HG03139 (cell line): ENCODE measurements at regions not wholly inside any gene's neighbourhood (a gene's known extent, or its start where the extent isn't known, plus 50 kb on each side); places are given as distances from the start of the nearest gene placed in this dataset.
"Not testable (repeated sequence)": the region's sequence is repeated elsewhere in the genome, so short reads cannot be mapped to it uniquely, and the experiment has no call there.

Source experiments
- ATAC-seq: cut with Tn5 transposase; IDR thresholded peaks from one replicate; pipeline ENCODE4 v1.9.1; 2021; ENCODE audit not compliant: unreplicated experiment

GRCh38 chr13:82118589-82118988 lies 1763.7 kb downstream of the SLITRK1 start:
- no peak for ATAC-seq

DNA sequence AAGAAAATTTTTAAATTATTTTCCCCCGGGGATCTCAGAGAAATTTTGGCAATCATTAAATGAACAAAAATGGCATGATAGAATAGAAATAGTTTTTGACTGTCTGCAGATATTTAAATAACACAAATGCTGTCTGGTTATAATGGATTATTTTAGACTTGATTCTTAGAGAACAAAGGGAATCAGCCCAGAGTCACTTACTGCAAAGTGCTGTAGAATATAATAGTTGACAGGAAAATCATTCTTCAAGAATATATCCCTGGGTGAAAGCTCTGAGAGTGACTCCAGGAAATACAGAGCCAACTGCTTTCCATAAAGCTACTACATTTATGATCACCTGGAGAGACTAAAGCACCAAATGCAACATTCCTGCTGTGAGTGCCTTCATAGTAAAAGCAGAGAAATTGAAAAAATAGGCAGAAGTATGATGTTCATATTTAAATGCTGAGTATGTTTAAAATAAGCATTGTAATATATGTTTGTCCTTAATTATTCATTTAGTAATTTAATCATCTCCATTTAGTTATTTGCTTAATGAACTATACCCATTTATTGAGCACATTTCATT lies 1765.8 kb downstream of the SLITRK1 start:
- no peak for ATAC-seq

- no peak for ATAC-seq
Observed at GRCh38 chr13:82115391-82115790, 1766.9 kb downstream of the SLITRK1 start.

GRCh38 chr13:82096256-82096655 lies 1755.3 kb upstream of the SPRY2 start:
- no peak for ATAC-seq

DNA sequence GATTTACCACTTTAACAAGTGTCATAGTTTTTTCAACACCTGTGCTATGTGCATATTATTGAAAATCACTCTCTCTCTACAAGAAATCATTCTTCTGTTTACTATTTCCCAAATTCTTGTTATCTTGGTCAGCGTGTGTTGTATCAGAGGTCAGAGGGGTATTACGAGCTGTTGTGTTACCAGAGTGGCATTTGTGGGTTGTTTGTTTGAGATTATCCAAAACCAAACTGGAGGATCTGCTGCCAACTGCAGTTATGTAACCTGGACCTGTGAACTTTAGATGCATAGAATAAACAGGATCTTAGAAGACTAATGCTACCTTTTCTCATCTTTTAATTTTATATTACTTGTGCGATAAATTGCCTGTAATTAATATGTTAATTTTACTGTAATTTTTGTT lies 1751.4 kb upstream of the SPRY2 start:
- ATAC-seq = no peak

DNA sequence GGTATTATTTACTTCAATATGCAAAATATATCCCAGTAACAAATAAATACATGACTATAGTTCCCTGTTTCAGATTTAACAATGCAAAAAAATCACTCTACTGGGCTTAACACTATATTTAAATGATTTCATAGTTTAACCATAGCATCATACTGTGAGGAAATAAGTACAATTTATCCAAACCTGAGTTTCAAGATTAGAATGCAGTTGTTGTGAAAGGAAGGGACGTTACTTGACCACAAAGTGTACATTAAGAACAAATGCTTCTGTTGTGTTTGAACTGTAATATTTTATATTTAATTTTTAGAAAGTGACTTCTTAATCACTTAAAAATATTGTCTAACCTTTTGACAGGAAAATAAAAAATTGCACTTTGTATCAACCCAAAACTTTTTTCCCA lies 1747.9 kb upstream of the SPRY2 start:
- no peak for ATAC-seq

GRCh38 chr13:82076496-82076895 lies 1735.6 kb upstream of the SPRY2 start:
- ATAC-seq = no peak

GRCh38 chr13:82070416-82070815 lies 1729.5 kb upstream of the SPRY2 start:
- ATAC-seq = no peak

- ATAC-seq = no peak
Observed at GRCh38 chr13:82062772-82063171, 1721.8 kb upstream of the SPRY2 start.

GRCh38 chr13:82058364-82058763 lies 1717.4 kb upstream of the SPRY2 start:
- no peak for ATAC-seq

- not testable (repeated sequence) for ATAC-seq
Observed at GRCh38 chr13:82045316-82045715, 1704.4 kb upstream of the SPRY2 start.

DNA sequence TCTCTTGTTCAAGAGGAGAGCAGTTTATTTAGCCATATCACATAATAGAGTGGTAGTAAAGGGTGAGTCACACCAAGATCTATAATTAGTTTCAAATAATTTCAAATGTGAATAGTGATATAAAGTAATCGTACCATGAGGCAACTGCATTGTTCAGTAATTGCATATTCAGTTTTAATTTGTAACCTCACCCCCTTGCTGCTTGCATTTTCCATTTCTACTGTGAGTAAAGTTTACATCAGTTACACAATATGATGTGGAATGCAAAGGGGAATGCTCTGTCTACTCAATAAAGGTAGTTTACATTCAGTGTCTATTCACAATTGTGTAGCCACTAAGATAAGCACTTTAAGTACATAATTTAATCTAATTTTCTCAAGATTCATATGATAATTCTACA lies 1695.7 kb upstream of the SPRY2 start:
- ATAC-seq = no peak

- ATAC-seq = no peak
Observed at GRCh38 chr13:82011355-82011754, 1670.4 kb upstream of the SPRY2 start.

DNA sequence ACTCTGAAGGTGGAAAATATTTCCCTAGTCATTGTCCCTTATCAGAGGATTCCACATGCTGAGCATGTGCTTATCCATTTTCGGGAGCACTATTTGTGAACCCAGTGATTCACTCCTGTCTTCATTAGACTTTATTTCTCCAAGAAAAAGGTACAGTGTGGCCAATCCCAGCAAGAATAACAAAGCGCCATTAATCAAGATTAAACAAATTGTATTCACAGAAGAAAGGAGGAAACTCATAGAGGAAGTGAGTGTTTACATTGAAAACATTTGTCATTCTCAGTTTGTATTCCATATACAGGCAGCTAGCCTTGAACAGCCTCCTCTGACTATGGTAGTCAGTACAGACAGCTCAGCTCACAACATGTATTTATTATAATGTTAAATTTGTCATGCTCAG lies 1669.9 kb upstream of the SPRY2 start:
- no peak for ATAC-seq

DNA sequence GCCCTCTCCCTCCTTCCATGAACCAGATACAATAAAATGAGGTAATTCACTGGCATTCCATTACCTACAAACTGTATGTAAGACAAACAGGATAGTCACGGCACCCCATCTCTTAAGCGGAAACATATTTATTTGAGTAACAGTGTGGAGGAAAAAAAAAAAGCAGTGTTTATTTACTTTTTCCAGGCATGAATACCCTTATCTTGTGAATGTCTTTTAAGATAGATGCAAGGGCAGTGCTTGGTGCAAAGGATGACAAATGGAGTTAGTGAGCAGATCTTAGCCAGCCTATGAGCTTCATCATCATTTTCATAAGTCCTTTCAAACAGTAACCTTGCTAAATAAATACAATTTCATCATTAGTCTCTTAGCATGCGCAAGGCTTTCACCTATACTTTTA lies 1661.8 kb upstream of the SPRY2 start:
- no peak for ATAC-seq

GRCh38 chr13:81995316-81995715 lies 1654.4 kb upstream of the SPRY2 start:
- no peak for ATAC-seq

- no peak for ATAC-seq
Observed at GRCh38 chr13:81990652-81991051, 1649.7 kb upstream of the SPRY2 start.

- ATAC-seq = no peak
Observed at GRCh38 chr13:81988567-81988966, 1647.6 kb upstream of the SPRY2 start.

DNA sequence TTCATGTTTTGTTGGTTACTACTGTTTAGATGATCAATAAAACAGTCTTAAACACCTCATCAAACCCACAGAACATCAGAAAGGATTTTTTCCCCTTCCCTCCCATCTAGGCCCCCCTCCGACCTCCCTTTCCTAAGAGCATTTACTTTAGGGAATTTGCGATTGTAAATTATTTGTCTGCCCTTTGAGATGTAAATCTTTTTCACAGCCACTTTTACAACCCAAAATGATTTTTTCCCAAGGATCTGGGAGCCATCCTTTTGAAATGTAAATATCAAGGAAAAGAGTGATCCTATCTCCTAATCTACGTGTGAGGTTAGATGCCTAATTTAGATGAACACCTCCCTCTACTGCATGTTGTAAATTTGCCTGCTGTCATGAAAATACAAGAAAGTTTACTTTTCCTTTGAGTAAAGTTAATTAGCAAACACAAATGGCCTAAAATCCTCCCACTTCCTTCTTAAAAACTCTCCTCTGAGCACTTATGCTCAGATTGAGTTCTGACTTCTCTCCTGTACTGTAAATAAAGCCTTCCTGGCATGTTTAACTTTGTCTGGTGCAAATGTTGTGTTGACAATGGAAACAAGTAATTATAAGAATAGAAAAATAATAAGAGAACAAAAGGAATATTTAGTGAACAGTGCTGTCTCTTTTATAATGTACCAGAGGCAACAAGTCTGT lies 1646.9 kb upstream of the SPRY2 start:
- no peak for ATAC-seq

DNA sequence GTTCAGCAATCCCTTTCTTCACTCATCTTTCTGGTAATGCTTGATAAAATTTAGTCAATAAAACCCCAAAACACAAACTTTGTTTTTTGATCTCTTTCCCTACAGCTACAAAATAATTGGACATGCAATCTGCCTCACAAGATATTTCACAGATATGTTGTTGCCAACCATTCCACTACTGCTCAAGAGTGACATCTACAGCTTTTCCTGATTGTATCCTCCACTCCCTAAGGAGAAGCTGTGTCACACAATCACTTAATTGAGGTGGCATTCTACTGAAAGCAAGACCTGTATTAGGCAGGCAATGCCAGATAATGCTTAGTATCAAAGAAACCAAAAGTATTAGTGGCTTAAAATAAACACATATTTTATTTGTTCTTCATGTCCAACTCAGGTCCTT lies 1646.2 kb upstream of the SPRY2 start:
- no peak for ATAC-seq

- no peak for ATAC-seq
Observed at GRCh38 chr13:81986308-81986707, 1645.4 kb upstream of the SPRY2 start.

- ATAC-seq = no peak
Observed at GRCh38 chr13:81957121-81957520, 1616.2 kb upstream of the SPRY2 start.

DNA sequence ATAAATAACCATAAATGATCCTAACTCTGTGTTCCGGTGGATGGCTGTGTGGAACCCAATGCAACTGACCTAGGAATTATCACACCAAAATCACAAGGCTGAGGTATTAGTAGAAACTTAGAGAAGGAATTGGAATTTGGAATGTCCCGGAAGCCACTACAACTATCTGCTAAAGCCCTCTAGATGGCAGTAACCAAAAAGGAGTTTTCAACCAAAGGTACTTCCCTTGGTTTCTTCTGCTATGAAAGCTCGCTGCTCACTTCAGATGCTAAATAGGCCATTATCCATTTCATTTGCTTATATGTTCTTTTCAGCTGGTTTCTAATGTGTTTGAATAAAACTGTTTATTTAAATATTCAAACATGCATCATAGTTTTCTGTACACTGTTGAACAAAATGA lies 1589.1 kb upstream of the SPRY2 start:
- no peak for ATAC-seq
